Lower lobe of right lung (tissue), 2 donors: ENCODE measurements at regions not wholly inside any gene's neighbourhood (a gene's known extent, or its start where the extent isn't known, plus 50 kb on each side); places are given as distances from the start of the nearest gene placed in this dataset.

Experiments
- ATAC-seq, 2 donors: fragments of 200-7000 bp; cut with Tn5 transposase; one replicate each; pipeline ENCODE4 v1.9.1; 2020 to 2022; ENCODE audit warnings: mild to moderate bottlenecking in 2 of 2, moderate library complexity in 2 of 2
- DNase-seq: peaks from one replicate; pipeline ENCODE4 v3.0.0-alpha.2; 2020
- H3K27ac ChIP-seq: fragments of 200-600 bp; one replicate; pipeline ENCODE4 v1.8.0; 2022
- H3K27me3 ChIP-seq: fragments of 200-600 bp; one replicate; pipeline ENCODE4 v1.8.0; 2022; ENCODE audit warnings: low read depth
- H3K36me3 ChIP-seq: fragments of 200-600 bp; one replicate; pipeline ENCODE4 v1.8.0; 2022; ENCODE audit warnings: mild to moderate bottlenecking
- H3K4me1 ChIP-seq: fragments of 200-600 bp; one replicate; pipeline ENCODE4 v1.8.0; 2022
- H3K4me3 ChIP-seq: fragments of 200-600 bp; one replicate; pipeline ENCODE4 v1.8.0; 2022; ENCODE audit warnings: mild to moderate bottlenecking
- H3K9me3 ChIP-seq: fragments of 200-600 bp; one replicate; pipeline ENCODE4 v1.8.0; 2022
- intact Hi-C: fragments of 100-400 bp; cut with DNase I; formaldehyde crosslinking; loops from one replicate; pipeline ENCODE4 v1.11.0; 2022
- TF ChIP-seq, protein P1 (sequence below): fragments of 200-600 bp; IDR thresholded peaks from one replicate; pipeline ENCODE4 v1.8.0; 2022; ENCODE audit warnings: antibody characterized with exemption, mild to moderate bottlenecking
- donor health status: DM: no; HTN: yes; CAD: no; lungs with severe emphysema.

DNA sequence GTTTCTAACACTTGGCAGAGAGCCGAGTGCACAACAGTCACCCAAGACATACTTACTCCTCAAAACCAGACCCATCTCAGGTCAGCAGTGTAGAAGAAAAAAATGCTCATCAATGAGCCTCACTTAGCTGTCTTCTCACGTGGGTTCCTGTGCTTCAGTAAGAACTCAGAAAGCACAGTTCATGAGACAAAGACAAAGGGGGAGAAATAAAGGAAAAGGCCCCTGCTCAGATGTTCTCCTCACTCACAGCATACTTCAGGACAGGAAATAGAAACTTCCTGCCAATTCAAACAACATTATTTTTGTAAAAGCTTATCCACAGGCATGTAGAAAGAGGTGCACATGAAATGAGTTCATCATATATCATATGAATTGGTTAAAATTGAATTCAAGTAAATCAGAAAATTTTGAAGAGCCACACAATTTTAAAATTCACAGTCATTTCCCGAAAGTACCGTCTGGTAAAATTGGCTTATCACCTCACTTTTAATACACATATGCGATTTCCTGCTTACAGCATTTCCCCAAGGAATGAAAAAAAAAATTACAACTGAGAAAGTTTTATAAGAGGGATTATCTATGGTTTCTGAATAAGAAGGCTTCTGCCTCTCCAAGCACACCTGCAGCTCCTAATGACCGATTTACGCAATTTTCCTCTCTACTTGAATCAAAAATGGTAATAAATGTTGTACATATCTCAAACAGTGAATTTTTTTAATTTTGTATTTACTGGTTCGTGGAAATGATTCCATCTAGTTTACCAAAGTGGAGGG, 328.3 kb downstream of the TMEM167A start:
- TF ChIP-seq, protein P1, sequence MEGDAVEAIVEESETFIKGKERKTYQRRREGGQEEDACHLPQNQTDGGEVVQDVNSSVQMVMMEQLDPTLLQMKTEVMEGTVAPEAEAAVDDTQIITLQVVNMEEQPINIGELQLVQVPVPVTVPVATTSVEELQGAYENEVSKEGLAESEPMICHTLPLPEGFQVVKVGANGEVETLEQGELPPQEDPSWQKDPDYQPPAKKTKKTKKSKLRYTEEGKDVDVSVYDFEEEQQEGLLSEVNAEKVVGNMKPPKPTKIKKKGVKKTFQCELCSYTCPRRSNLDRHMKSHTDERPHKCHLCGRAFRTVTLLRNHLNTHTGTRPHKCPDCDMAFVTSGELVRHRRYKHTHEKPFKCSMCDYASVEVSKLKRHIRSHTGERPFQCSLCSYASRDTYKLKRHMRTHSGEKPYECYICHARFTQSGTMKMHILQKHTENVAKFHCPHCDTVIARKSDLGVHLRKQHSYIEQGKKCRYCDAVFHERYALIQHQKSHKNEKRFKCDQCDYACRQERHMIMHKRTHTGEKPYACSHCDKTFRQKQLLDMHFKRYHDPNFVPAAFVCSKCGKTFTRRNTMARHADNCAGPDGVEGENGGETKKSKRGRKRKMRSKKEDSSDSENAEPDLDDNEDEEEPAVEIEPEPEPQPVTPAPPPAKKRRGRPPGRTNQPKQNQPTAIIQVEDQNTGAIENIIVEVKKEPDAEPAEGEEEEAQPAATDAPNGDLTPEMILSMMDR = no peak
- ATAC-seq (no peak), DNase-seq (no peak)
- Histone ChIP-seq H3K36me3 (no peaks in the 10 kb centered on the region), H3K4me3 (no peak overlapping the region), H3K27me3 (no peaks in the 10 kb centered on the region), H3K9me3 (no peaks in the 10 kb centered on the region), H3K27ac (no peak overlapping the region), H3K4me1 (peaks cover 14% of the 10 kb centered on the region)
- intact Hi-C loops = no loop called here

DNA sequence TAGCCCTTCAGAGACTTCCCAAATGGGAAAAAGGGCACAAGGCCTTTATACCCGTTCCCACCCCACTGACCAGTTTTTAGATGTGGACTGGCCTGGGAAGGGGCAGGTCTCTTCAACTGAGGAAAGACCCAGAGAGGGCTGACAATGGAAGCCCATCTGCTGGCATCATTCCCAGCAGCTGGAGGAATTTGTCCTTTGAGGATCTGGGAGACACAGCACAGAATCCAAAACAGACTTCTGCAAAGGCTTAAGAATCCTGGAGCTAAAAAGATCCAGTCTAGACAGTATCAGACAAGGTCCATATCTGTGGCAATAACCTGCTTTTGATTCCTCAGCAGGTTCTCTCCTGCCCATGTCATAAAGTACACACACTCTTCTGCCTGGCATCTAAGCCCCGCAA, 329.2 kb downstream of the TMEM167A start:
- DNase-seq (no peak), ATAC-seq (no peak)
- TF ChIP-seq, protein P1 = no peak
- no peaks in the 10 kb centered on the region for H3K36me3 ChIP-seq
- H3K4me3 ChIP-seq = no peak overlapping the region
- peaks cover 14% of the 10 kb centered on the region for H3K4me1 ChIP-seq
- intact Hi-C loops = no loop called here
- no peaks in the 10 kb centered on the region for H3K27me3 ChIP-seq
- H3K27ac ChIP-seq = no peak overlapping the region
- H3K9me3 ChIP-seq = no peaks in the 10 kb centered on the region

DNA sequence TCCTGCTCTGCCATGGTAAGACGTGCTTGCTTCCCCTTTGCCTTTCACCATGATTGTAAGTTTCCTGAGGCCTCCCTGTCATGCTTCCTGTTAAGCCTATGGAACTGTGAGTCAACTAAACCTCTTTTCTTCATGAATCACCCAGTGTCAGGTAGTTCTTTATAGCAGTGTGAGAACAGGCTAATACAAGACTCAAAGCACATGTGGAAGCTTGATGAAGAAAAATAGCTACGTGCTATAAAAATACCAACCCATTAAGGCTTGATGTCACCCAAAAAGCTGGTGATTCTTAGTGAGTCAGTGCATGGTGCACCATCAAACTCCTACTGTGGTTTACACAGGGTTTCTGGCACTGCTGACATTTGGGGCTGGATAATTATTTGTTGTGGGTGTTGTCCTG, 332.2 kb downstream of the TMEM167A start:
- Histone ChIP-seq H3K27ac (no peak overlapping the region), H3K27me3 (no peaks in the 10 kb centered on the region), H3K4me1 (peaks cover 14% of the 10 kb centered on the region), H3K36me3 (no peaks in the 10 kb centered on the region), H3K4me3 (no peak overlapping the region), H3K9me3 (no peaks in the 10 kb centered on the region)
- ATAC-seq (no peak), DNase-seq (no peak)
- TF ChIP-seq, protein P1 = no peak
- intact Hi-C loops = no loop called here

DNA sequence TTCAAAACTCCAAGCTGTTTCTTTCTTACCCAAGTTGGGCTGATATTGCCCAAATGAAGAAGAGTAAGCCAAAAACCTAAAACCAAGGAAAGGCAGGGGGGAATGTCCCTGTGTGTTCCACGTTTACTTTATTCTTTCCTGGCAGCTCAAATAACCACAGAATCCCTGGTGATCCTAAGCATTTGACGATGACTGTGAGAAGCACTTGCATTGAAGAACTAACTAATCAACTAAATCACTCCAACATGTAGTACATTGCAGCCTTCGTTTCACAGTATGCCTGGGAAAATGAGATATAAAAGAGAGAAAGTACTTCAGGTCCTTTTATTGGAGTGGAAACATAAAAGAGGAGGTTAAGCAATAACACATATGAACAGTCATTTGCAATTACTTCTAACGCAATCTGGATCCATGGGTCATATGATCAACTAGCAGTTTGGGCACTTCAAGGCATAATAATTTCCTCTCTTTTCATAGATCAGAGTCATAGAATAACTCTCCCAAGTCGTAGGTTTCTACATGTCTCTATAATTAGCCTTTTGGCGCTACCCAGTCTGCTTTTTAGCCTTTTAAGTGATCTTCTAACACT, 338.4 kb downstream of the TMEM167A start:
- Histone ChIP-seq H3K27ac (no peak overlapping the region), H3K9me3 (no peaks in the 10 kb centered on the region), H3K27me3 (no peaks in the 10 kb centered on the region), H3K4me1 (no peaks in the 10 kb centered on the region), H3K36me3 (no peaks in the 10 kb centered on the region), H3K4me3 (no peak overlapping the region)
- intact Hi-C loops = no loop called here
- ATAC-seq (no peak), DNase-seq (no peak)
- TF ChIP-seq, protein P1 = no peak

DNA sequence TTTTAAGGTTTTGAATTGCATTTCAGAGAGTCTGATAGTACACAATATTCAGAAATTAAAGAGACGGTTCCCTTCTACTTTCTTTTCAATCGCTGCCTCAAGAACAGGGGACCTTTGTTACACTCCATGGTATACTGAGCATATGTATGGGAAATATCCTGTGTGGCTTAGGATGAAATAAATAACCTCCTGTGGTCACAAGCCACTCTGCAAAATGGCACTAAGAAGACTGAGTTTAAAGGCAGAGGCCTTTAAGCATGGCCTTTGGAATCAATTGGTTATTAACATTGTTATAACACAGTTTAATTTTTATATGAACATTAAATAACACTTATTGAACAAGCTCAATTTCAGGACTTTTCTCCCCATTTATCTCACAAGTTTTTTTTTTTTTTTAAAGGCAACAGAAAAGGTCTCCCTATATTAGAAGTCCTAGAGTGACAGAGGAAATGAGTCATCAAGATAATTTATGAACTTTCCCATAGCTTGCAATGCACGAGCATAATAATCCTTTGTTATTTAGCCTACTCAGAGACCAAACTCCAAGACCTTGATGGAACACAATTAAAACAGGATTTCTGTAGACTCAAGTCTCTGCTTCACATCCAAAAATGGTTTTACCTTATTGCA, 341.9 kb downstream of the TMEM167A start:
- Histone ChIP-seq H3K27ac (no peak overlapping the region), H3K4me3 (no peak overlapping the region), H3K36me3 (no peaks in the 10 kb centered on the region), H3K9me3 (no peaks in the 10 kb centered on the region), H3K4me1 (no peaks in the 10 kb centered on the region), H3K27me3 (no peaks in the 10 kb centered on the region)
- TF ChIP-seq, protein P1 = no peak
- DNase-seq = no peak
- intact Hi-C loops = no loop called here
- no peak for ATAC-seq
